GM18511 (cell line): ENCODE measurements at regions not wholly inside any gene's neighbourhood (a gene's known extent, or its start where the extent isn't known, plus 50 kb on each side); places are given as distances from the start of the nearest gene placed in this dataset.

Source experiments
- ATAC-seq: cut with Tn5 transposase; IDR thresholded peaks from one replicate; pipeline ENCODE4 v1.9.1; 2021; ENCODE audit warnings: mild to moderate bottlenecking, moderate library complexity; ENCODE audit not compliant: unreplicated experiment

- ATAC-seq, result no peak
Observed at GRCh38 chr14:62002642-62003041, 240.4 kb downstream of the SNAPC1 start.

GRCh38 chr14:62003701-62004100 is 241.5 kb downstream of the SNAPC1 start:
- no peak for ATAC-seq

- no peak for ATAC-seq
Observed at GRCh38 chr14:62006116-62006731, 244.0 kb downstream of the SNAPC1 start.

GRCh38 chr14:62015243-62015642 is 253.0 kb downstream of the SNAPC1 start:
- ATAC-seq, result no peak

GRCh38 chr14:62015945-62016344 is 253.7 kb downstream of the SNAPC1 start:
- ATAC-seq, result no peak

GRCh38 chr14:62017651-62018230 is 255.5 kb downstream of the SNAPC1 start:
- no peak for ATAC-seq

- ATAC-seq, result no peak
Observed at GRCh38 chr14:62018606-62019005, 256.4 kb downstream of the SNAPC1 start.

GRCh38 chr14:62027958-62028357 is 265.7 kb downstream of the SNAPC1 start:
- ATAC-seq, result no peak

- peak; percentile 85 for ATAC-seq
Observed at GRCh38 chr14:62029569-62029924, 267.3 kb downstream of the SNAPC1 start.

GRCh38 chr14:62030387-62030786 is 268.2 kb downstream of the SNAPC1 start:
- peak; percentile 49 for ATAC-seq

GRCh38 chr14:62031504-62031903 is 269.3 kb downstream of the SNAPC1 start:
- no peak for ATAC-seq

- no peak for ATAC-seq
Observed at GRCh38 chr14:62053188-62053587, 291.0 kb downstream of the SNAPC1 start.

- no peak for ATAC-seq
Observed at GRCh38 chr14:62056789-62057188, 294.6 kb downstream of the SNAPC1 start.

- no peak for ATAC-seq
Observed at GRCh38 chr14:62062645-62063044, 300.4 kb downstream of the SNAPC1 start.

- ATAC-seq, result no peak
Observed at GRCh38 chr14:62064751-62065323, 302.6 kb downstream of the SNAPC1 start.

GRCh38 chr14:62066304-62066703 is 304.1 kb downstream of the SNAPC1 start:
- no peak for ATAC-seq

GRCh38 chr14:62071039-62071438 is 308.8 kb downstream of the SNAPC1 start:
- no peak for ATAC-seq

- ATAC-seq, result no peak
Observed at GRCh38 chr14:62076368-62076767, 314.1 kb downstream of the SNAPC1 start.

GRCh38 chr14:62076825-62077605 is 314.8 kb downstream of the SNAPC1 start:
- no peak for ATAC-seq

GRCh38 chr14:62077676-62078261 is 315.5 kb downstream of the SNAPC1 start:
- ATAC-seq, result peak; percentile 28

GRCh38 chr14:62079038-62079437 is 316.8 kb downstream of the SNAPC1 start:
- peak; percentile 53 for ATAC-seq
